GM18951 (cell line): ENCODE measurements at regions not wholly inside any gene's neighbourhood (a gene's known extent, or its start where the extent isn't known, plus 50 kb on each side); places are given as distances from the start of the nearest gene placed in this dataset.

Experiments used
- POLR2A ChIP-seq: IDR thresholded peaks from 4 replicates; pipeline ENCODE4 v1.6.1; 2011; ENCODE audit warnings: mild to moderate bottlenecking; ENCODE audit not compliant: insufficient read length, insufficient read depth; ENCODE audit errors: extremely low read depth
- in situ Hi-C: fragments of 300-500 bp; cut with MboI; formaldehyde crosslinking; loops from one replicate; pipeline ENCODE4 v1.12.0; 2022; ENCODE audit warnings: low sequenced_read_pairs, mixed read lengths, inconsistent platforms; ENCODE audit not compliant: unreplicated experiment

- in situ Hi-C loops = no loop called here
- TF ChIP-seq POLR2A = no peak
These were observed 216.6 kb upstream of the IL12A start for GRCh38 chr3:159771865-159772611.

- in situ Hi-C loops = no loop called here
- no peak for TF ChIP-seq POLR2A
These were observed 214.9 kb upstream of the IL12A start for GRCh38 chr3:159773706-159774105.

GRCh38 chr3:159775372-159775961 is 213.2 kb upstream of the IL12A start:
- no peak for TF ChIP-seq POLR2A
- in situ Hi-C loops = no loop called here

- TF ChIP-seq POLR2A = no peak
- in situ Hi-C loops = no loop called here
These were observed 211.9 kb upstream of the IL12A start for GRCh38 chr3:159776779-159777178.

- TF ChIP-seq POLR2A = no peak
- in situ Hi-C loops = no loop called here
These were observed 208.8 kb upstream of the IL12A start for GRCh38 chr3:159779883-159780282.

GRCh38 chr3:159781867-159782266 is 206.8 kb upstream of the IL12A start:
- TF ChIP-seq POLR2A = no peak
- in situ Hi-C loops = no loop called here

- in situ Hi-C loops = no loop called here
These were observed 205.8 kb upstream of the IL12A start for GRCh38 chr3:159782724-159783421.

GRCh38 chr3:159783780-159784742 is 204.6 kb upstream of the IL12A start:
- in situ Hi-C loops = no loop called here
- no peak for TF ChIP-seq POLR2A

More at GRCh38 chr3:159782724-159783421, 205.8 kb upstream of the IL12A start:
- TF ChIP-seq POLR2A = no peak

GRCh38 chr3:159785273-159785708 is 203.3 kb upstream of the IL12A start:
- in situ Hi-C loops = no loop called here
- no peak for TF ChIP-seq POLR2A

- in situ Hi-C loops = no loop called here
- no peak for TF ChIP-seq POLR2A
These were observed 202.0 kb upstream of the IL12A start for GRCh38 chr3:159786489-159787177.

- no peak for TF ChIP-seq POLR2A
- in situ Hi-C loops = no loop called here
These were observed 201.5 kb upstream of the IL12A start for GRCh38 chr3:159787178-159787574.

GRCh38 chr3:159787794-159788205 is 200.8 kb upstream of the IL12A start:
- in situ Hi-C loops = no loop called here
- TF ChIP-seq POLR2A = no peak
